ENCODE measurements at regions not wholly inside any gene's neighbourhood (a gene's known extent, or its start where the extent isn't known, plus 50 kb on each side); places are given as distances from the start of the nearest gene placed in this dataset.

DNA sequence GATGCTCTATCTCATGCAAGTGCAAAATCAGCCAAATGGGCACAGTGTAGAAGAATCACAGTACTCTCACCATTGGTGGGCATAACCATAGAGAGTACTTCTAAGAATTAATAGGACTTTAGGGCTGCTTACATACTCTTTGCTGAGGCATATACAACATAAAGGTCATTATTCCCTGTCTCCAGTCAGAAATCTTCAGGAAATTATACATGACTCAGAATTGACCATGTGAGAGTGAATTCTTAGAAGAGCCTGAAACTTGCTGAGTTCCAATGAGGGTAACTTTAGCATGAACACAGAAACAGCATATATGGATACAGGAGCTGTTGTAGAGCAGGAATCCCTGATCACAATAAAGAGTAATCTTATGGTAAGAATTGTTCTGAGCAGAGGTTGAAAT lies 498.7 kb downstream of the TENT5A start:
- in situ Hi-C loops (cut with MboI; ENCODE audit: low sequenced_read_pairs) = no loop called here

DNA sequence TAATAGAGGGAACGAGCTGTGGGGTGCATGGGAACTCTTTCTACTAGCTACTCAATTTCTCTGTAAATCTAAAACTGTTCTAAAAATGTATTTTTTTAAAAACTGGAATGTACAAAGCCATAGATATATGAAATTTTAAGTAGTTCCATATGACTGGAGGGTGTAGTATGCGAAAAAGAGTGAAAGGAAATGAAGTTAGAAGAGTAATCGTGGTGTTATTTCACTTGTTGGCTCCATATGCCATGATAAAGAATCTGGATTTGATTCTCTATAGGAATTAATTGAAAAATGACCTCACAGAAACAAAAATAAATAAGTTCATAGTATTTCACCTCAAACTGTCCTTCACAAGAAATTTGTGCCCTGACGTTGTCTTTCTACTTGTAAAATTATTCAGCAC lies 500.2 kb downstream of the TENT5A start:
- in situ Hi-C loops (cut with MboI; ENCODE audit: low sequenced_read_pairs) = no loop called here

DNA sequence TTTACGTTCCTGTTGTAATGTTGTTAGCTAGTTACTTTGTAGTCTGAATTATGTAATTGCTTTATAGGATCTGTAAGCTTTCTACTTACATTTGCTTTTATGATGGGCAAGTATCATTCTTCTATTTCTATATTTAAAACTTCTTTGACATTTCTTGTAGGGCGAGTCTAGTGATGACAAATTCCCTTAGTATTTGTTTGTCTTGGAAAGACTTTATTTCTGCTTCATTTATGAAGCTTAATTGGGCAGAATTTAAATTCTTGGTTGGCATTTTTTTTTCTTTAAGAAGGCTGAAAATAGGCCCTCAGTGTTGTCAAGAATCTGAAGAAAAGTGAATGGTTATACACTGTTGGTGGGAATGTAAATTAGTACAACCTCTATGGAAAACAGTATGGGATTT lies 506.3 kb downstream of the TENT5A start:
- in situ Hi-C loops (cut with MboI; ENCODE audit: low sequenced_read_pairs) = loop anchor here (25.0 kb wide), 1 partner anchor 791 kb away; no protein-coding TSS in a partner anchor

DNA sequence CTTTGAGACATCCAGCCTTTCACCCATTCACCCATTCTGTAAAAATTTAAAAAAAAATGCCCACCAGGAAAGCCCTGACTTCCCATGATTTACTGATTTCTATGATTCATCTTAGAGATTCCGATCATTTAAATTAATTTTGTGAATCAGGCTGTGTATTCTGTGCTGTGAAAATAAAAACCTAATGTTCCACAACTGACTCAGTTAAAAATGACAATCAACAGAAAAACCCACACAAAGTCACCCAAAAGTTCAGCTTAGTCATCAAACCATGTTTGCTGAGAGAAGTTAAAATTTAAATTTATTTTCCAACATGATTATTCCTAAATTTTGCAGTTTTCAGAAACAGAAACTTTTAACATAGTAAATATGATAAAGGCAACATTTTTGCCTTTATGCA lies 509.9 kb downstream of the TENT5A start:
- in situ Hi-C loops (cut with MboI; ENCODE audit: low sequenced_read_pairs) = loop anchor here (25.0 kb wide), 1 partner anchor 795 kb away; no protein-coding TSS in a partner anchor

DNA sequence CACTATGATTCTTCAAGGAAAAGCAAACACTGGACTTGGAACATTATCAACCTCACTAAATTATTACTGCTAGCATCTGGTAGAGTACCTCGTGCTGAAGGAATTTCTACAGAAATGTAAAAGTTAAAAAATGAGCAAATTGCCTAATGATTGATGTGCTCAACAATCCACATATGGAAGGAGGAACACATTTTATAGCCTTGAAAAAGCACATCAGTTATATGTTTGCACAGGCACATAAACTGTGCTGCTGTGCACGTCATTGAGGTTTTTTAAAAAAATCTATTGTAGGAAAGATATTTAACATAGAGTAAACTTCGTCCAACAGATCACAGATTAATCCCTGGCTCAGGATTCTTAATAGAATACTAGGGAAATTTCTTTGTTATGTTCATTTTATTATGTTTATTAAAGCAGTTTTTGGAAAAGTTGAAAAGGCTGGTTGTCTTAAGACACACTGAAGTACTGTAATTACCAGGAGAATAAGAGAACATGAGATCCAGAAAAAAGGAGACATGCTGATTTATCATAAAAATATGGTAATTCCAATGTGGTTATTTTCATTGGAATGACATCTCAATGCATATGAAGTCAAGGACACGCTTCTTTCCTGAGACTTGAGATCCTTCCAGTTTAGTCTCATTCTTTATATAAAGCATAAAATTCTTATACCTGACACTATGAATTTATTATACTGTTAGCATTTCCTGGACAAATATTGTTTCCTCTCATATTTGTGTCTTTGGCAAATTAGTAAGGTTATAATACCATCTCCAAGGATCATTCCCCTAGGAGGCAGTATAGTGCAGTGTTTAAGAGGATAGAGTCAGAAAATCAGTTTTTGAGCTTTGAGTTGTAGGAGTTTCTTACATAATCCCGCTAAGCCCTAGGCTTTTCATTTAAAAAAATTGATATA lies 511.1 kb downstream of the TENT5A start:
- in situ Hi-C loops (cut with MboI; ENCODE audit: low sequenced_read_pairs) = loop anchor here (25.0 kb wide), 1 partner anchor 796 kb away; no protein-coding TSS in a partner anchor

DNA sequence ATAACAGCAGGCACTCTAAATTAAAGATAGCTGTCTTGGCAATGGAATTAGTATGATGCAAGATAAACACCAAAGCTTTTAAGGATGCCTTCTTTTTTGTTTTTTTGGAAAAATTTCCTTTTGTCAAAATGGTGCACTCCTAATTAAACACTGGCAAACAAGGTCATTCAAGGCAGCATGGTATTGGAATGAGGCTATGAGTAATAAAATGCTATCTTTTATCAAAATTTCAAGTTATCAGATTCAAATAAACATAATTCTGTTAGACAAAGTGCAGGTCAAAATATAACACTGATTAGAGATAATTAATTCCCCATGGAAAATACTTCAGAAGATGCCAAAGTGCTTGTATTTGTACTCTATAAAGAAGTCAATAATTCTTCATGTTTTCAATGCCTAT lies 514.1 kb downstream of the TENT5A start:
- in situ Hi-C loops (cut with MboI; ENCODE audit: low sequenced_read_pairs) = loop anchor here (25.0 kb wide), 1 partner anchor 799 kb away; no protein-coding TSS in a partner anchor

DNA sequence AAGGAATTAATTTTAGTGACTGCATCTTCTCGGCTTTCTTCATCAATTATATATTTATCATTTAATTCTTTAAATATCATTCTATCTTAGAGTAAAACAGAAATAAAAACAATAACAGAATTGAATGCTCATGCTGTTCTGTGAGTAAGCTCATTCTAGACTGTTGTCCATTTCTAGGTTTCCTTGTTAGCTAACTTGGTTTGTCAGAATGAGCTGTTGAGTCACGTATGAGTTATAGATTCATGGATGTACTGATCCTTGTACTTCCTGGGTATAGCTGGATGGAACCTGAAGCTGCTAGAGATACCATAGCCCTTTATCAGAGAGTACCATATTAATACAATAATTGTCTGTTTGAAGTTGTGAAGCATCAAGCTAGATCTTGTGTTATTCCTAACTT lies 515.3 kb downstream of the TENT5A start:
- in situ Hi-C loops (cut with MboI; ENCODE audit: low sequenced_read_pairs) = loop anchor here (25.0 kb wide), 1 partner anchor 800 kb away; no protein-coding TSS in a partner anchor

DNA sequence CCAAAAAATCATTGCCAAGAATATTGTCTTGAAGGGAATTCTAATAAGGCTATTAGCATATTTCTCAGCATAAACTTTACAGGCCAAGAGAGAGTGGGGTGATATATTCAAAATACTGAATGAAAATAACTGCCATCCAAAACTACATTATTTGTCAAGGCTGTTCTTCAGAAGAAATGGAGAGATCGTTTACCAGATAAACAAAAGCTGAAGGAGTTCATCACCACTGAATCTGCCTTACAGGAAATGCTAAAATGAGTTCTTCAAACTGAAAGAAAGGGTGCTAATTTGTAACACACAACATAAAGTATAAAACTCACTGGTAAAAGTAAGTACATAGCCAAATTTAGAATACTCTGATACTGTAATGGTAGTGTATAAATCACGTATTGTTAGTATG lies 517.0 kb downstream of the TENT5A start:
- in situ Hi-C loops (cut with MboI; ENCODE audit: low sequenced_read_pairs) = loop anchor here (25.0 kb wide), 1 partner anchor 802 kb away; no protein-coding TSS in a partner anchor

DNA sequence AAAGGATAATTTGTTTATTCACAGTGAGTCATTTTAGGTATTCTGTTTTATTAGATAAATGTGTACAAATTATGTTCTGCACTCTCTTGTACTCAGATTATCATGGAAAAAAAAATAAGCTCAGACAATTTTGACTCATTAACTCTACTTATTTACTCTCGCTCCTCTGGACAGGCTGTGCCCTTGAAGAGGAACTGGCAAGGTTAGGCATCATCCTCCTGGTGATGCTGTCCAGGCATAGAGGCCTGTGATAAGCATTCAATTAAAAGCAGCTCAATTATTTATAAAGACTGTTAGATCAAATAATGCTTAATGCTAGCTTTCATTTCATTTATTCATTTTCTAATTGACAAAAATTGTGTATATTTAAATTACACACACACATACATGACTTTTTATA lies 518.5 kb downstream of the TENT5A start:
- in situ Hi-C loops (cut with MboI; ENCODE audit: low sequenced_read_pairs) = loop anchor here (25.0 kb wide), 1 partner anchor 803 kb away; no protein-coding TSS in a partner anchor

DNA sequence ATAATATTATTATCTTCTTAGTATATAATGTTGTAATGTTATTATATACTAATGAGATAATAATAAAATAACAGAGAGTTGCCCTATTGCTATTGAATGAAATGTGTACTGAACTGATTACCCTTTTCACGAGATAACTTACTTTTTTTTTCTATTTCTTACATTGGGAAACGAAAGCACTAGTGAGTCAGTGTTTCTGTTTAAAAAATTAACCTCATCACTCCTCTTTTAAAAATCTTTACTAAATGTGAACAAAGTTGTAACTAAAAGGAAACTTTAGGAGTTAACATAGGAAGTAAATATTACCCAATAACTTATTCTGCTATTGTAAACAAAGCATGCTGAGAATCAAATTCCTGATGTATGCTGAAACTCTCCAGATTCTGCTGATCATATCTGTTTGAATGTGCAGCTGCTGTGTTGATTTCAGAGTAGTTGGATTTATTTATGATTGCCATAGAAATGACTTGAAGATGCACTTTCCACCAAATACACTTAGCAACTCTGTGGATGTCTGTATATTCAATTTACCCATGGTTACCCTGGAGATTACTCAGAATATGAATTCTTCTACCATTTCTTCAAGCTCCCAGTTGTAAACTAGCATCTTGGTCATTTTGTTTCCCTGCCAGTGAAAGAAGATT lies 523.4 kb downstream of the TENT5A start:
- in situ Hi-C loops (cut with MboI; ENCODE audit: low sequenced_read_pairs) = loop anchor here (25.0 kb wide), 1 partner anchor 808 kb away; no protein-coding TSS in a partner anchor

DNA sequence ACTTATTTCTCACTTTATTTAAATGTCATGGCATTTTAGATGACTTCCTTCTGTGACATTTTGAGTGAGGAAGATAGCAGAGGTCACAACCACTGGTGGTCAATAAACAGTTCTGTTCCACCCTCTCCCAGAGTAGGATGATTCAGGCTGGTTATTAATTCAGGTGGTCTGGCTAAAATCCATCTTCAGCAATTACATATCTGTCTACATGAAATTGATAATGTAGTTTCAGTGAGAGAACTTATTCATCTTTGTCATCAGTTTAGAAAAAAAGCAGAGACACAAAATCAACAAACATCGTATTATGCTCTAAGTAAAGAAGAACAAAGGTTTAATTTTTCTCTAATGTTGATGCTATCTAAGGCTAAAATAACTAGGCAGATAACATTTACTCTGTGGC lies 525.5 kb downstream of the TENT5A start:
- in situ Hi-C loops (cut with MboI; ENCODE audit: low sequenced_read_pairs) = loop anchor here (25.0 kb wide), 1 partner anchor 810 kb away; no protein-coding TSS in a partner anchor

DNA sequence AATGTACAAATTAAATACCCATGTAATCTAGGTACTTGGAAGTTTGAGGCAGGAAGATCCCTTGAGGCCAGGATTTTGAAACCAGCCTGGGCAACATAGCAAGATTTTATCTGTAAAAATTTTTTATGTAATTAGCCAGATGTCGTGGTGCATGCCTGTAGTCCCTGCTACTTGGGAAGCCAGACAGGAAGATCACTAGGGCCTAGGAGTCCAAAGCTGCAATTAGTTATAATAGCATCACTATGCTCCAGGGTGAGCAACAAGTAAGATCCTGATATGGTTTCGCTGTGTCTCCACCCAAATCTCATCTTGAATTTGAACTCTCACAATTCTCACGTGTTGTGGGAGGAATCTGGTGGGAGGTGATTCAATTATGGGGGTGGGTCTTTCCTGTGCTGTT lies 535.8 kb downstream of the TENT5A start:
- in situ Hi-C loops (cut with MboI; ENCODE audit: low sequenced_read_pairs) = no loop called here

DNA sequence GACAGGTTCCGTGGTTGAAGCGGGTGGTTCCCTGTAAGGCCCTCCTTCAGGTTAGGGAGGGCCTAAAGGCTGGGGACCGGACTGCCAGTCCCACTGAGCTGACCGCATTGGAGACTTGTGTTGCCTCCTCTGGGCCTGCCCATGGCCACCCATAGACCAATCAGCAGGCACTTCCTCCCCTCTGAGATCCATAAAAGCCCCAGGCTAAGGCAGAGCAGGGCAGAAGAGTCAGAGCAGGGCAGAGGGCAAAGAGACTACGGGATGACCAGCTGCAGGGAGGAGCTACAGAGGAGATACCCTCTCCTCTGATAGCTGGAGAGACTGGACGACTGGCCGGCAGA lies 537.4 kb downstream of the TENT5A start:
- in situ Hi-C loops (cut with MboI; ENCODE audit: low sequenced_read_pairs) = no loop called here

DNA sequence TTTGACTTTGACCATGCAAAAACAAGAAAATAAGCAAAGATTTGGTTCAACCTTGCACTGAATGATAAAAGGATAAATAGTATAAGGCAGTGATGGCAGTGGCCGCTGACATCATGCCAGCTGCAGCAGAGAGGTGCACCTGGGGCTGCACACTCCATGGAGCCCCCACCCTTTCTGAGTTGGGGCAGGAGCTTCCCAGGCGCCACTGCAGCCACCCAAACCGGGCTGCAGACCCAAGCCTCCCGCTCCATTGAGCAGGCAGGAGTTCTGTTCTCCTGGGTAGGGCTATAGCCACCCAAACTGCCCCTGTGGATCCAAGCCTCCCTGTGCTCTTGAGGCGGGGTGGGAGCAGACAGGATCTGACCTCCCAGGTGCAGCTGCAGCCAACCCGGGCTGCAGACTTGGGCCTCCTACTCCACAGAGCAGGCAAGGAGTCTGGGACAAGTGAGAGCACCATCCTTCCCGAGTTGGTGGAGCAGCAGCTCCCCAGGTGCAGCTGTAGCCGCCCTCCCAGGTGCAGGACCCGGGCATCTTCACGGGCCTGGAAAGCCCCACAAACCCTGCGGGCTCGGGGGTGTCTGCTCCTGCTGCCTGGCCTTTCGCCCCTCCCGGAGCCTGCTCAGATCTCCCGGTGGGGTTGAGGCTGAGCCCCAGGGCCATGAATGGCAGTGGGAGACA lies 537.9 kb downstream of the TENT5A start:
- in situ Hi-C loops (cut with MboI; ENCODE audit: low sequenced_read_pairs) = no loop called here

DNA sequence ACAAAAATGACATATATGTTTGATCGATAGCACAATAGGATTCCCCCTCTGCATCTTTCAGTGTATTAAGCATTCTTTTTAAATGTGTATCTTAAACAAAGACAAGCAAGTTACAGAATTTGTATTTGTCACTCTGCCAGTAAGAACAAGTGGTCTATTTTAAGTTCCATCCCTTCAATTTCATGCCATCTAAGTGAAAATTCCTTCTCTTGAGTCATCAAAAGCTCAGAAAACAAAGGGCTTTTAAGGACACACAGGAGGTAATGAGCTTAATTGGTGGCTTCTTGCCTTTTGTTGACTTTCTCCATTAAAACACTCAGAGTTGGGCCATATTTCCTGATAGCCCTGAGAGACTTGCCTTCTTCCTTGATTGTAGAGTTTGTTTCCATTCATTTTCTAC lies 547.8 kb downstream of the TENT5A start:
- in situ Hi-C loops (cut with MboI; ENCODE audit: low sequenced_read_pairs) = no loop called here

DNA sequence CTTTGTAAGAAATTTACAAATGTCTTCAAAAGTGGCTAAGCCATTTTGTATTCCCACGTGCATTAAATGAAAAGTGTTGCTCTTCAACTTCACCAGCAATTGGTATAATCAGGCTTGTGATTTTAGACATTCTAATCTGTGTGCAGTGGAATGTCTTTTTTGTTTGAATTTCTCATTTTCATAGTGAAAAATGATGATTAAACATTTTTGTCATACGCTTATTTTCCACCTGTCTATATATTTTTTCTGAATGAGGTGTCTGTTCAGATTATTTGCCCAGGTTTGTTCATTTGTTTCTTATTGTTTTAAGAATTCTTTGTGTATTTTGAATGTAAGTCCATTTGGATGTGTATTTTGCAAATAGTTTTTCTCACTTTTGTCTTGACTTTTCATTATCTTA lies 558.1 kb downstream of the TENT5A start:
- in situ Hi-C loops (cut with MboI; ENCODE audit: low sequenced_read_pairs) = no loop called here

DNA sequence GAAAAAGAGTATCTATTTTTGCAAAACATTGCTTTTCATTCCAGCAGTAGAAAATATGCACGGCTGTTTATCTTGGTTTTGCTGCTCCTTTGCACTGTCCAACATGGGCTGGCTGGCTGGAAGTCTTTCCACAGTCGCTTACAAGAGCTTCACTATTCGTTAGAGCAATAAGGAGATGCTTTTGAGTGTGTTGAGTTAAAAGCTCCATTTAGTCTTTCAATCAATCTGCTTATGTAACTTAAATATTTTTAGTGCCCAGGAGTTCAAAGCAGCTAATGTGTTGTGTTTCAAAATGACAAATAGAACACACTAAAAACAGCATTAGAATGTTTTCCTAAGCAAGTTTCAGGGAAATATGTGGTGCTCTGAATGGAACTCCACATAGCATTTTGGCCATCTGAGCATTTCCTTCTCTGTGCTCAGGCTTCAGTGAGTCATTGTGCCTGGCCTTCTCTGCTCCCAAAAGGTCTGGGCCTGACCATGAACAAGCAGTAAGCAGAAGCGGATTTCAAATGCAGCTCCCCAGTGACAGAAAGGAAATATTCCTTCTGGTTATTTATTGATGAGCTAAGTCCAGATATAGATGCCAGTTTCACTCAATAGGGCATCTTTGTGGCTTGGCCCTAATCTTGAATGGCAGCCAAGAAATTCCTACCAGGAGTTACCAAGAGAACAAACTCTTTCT lies 580.3 kb downstream of the TENT5A start:
- in situ Hi-C loops (cut with MboI; ENCODE audit: low sequenced_read_pairs) = no loop called here

DNA sequence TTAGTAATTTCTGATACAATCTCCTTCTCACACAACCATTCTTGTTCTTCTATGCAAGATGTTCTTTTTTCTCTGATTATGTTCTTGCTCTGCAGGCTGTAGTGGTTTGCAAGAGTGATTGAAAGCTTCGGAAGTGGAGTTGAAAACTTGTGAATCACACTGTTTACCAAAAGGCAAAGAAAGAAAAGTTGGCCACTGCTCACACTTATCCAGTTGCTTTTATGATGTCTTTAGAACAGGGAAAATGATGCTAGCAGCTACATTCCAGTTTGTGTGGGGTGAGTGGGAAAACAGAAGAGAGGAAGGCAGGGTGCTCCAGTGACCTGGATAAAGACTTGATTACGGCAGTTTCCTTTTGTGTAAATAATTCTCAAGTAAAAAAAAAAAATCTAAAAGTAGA lies 583.3 kb downstream of the TENT5A start:
- in situ Hi-C loops (cut with MboI; ENCODE audit: low sequenced_read_pairs) = no loop called here

DNA sequence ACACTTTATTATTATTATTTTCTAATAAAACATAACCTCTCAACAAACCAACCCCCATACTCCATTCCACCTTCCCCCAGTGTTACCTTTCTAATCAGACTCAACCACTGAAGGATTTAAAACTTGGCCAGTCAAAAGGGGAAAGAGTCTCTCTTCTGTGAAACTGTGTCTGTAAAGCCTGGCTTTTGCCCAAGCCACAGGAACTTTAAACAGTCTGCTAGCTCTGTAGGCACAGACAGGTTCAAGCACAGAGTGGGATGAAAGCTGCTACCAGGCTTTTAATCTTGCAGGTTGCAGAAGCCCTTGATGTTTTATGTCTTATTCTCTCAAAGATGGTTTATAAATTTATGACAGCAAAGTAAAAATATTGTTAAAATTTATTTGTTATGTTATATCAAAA lies 585.7 kb downstream of the TENT5A start:
- in situ Hi-C loops (cut with MboI; ENCODE audit: low sequenced_read_pairs) = no loop called here

DNA sequence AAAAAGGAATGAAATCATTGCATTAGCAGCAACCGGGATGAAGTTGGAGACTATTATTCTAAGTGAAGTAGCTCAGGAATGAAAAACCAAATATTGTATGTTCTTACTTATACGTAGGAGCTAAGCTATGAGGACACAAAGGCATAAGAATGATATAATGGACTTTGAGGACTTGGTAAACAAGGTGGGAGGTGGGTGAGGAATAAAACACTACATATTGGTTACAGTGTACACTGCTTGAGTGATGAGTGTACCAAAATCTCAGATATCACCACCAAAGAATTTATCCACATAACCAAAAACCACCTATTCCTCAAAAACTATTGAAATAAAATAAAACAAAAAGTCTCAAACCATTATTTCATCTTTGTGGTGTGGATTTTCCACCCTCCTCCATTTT lies 593.5 kb downstream of the TENT5A start:
- in situ Hi-C loops (cut with MboI; ENCODE audit: low sequenced_read_pairs) = no loop called here

DNA sequence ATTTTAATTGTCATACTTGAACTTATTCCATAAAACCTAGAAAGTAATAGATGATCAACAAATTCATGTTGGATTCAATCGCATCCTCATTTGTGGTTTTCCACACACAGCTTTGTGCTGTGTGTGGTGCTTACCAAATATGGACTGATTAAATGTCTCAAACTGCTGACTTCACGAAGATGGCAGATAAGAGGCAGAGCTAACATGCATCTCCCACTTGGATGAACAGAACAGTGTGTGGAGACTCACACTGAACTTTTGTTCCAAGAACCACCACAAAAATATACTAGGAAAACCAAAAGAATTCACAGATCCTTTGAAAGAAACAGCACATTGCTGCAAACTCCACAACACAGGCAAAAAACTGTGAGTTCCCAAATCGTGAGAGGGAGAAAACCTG lies 603.7 kb downstream of the TENT5A start:
- in situ Hi-C loops (cut with MboI; ENCODE audit: low sequenced_read_pairs) = no loop called here

Data from HL-60/S4 (cell line).